Fibroblast of lung (primary cell): ENCODE measurements at regions not wholly inside any gene's neighbourhood (a gene's known extent, or its start where the extent isn't known, plus 50 kb on each side); places are given as distances from the start of the nearest gene placed in this dataset.

Source experiments
- CTCF ChIP-seq, 2 donors: IDR thresholded peaks in 1 of 2; conservative IDR thresholded peaks in 1 of 2; 1 replicate in 1 of 2; 2 replicates in 1 of 2; pipeline ENCODE4 v1.5.1; 2011 to 2012; ENCODE audit warnings: low read length in 2 of 2, control low read depth in 1 of 2, inconsistent platforms in 1 of 2, low read depth in 1 of 2, mild to moderate bottlenecking in 1 of 2
- EZH2 ChIP-seq: IDR thresholded peaks from 2 replicates; pipeline ENCODE4 v1.5.1; 2012; ENCODE audit warnings: low read length, control low read depth, mild to moderate bottlenecking; ENCODE audit errors: missing control alignments

GRCh38 chr6:167226791-167227190 lies 64.3 kb upstream of the UNC93A start:
- TF ChIP-seq CTCF (conservative IDR thresholded peaks at IDR 0.05 in 1 of 2, IDR thresholded peaks at IDR 0.05 in 1 of 2; ENCODE audit: low read depth in 1 of 2, low read length in 2 of 2) (no peak), EZH2 (no peak)
